Upper lobe of left lung (tissue), 6 donors: ENCODE measurements at regions not wholly inside any gene's neighbourhood (a gene's known extent, or its start where the extent isn't known, plus 50 kb on each side); places are given as distances from the start of the nearest gene placed in this dataset.

Experiments used
- ATAC-seq, 2 donors: fragments of 200-7000 bp; cut with Tn5 transposase; one replicate each; pipeline ENCODE4 v1.9.1; 2022; ENCODE audit warnings: mild to moderate bottlenecking in 2 of 2, moderate library complexity in 2 of 2; ENCODE audit not compliant: low FRiP score in 2 of 2
- DNase-seq, 2 donors: peaks; one replicate each; pipeline ENCODE4 v3.0.0-alpha.2; 2019 to 2020
- H3K27ac ChIP-seq, 4 donors: fragments of 200-600 bp; sonication (generic); one replicate each; pipeline ENCODE4 v1.5.1; 2016 to 2019
- H3K27me3 ChIP-seq, 4 donors: fragments of 200-600 bp; sonication (generic); one replicate each; pipeline ENCODE4 v1.5.1; 2017 to 2019
- H3K36me3 ChIP-seq, 4 donors: fragments of 200-600 bp; sonication (generic); one replicate each; pipeline ENCODE4 v1.5.1; 2016 to 2019
- H3K4me1 ChIP-seq, 4 donors: fragments of 200-600 bp; sonication (generic); one replicate each; pipeline ENCODE4 v1.5.1; 2018 to 2019
- H3K4me3 ChIP-seq, 4 donors: fragments of 200-600 bp; sonication (generic); one replicate each; pipeline ENCODE4 v1.5.1; 2017 to 2019; ENCODE audit warnings: mild to moderate bottlenecking in 2 of 4, moderate library complexity in 1 of 4
- H3K9me3 ChIP-seq, 4 donors: fragments of 200-600 bp; sonication (generic); one replicate each; pipeline ENCODE4 v1.5.1; 2018 to 2019
- CTCF ChIP-seq, 6 experiments: fragments of 450-650 bp in 4 of 6; fragments of 200-600 bp in 2 of 6; sonication (generic) in 2 of 6; IDR thresholded peaks; one replicate each; pipeline ENCODE4 v1.5.1; 2016 to 2019; ENCODE audit warnings: antibody characterized with exemption in 6 of 6
- EP300 ChIP-seq, 4 donors: sonication (generic); formaldehyde crosslinking; IDR thresholded peaks; one replicate each; pipeline ENCODE4 v1.5.1; 2017; ENCODE audit warnings: antibody characterized with exemption in 4 of 4, control low read depth in 2 of 4
- POLR2A ChIP-seq, 4 donors: fragments of 450-650 bp; IDR thresholded peaks; one replicate each; pipeline ENCODE4 v1.5.1; 2016 to 2017; ENCODE audit warnings: antibody characterized with exemption in 4 of 4, mild to moderate bottlenecking in 2 of 4
- POLR2AphosphoS5 ChIP-seq, 2 donors: sonication (generic); formaldehyde crosslinking; IDR thresholded peaks; one replicate each; pipeline ENCODE4 v1.5.1; 2017; ENCODE audit warnings: antibody characterized with exemption in 2 of 2
- WGBS, 2 donors: methylation state at CpG; one replicate each; pipeline ENCODE4 v1.1.5; 2017 to 2018; 5-methylcytosine and 5-hydroxymethylcytosine counted together
- donor health status: DM: no; HTN: no; CAD: no; lungs with moderate emphysema.
- donor health status: DM: no; HTN: yes; CAD: no; lungs with severe emphysema.

- no peak for DNase-seq
- ATAC-seq: no peak
- 52 to 65% methylated on average over 3 of the region's 3 CpGs for WGBS, 2 donors
- no peaks in the 10 kb centered on the region for H3K9me3 ChIP-seq
- no peaks in the 10 kb centered on the region for H3K27me3 ChIP-seq
- H3K4me3 ChIP-seq: no peak overlapping the region
- no peak for TF ChIP-seq POLR2AphosphoS5 (IDR thresholded peaks at IDR 0.05)
- no peak for TF ChIP-seq POLR2A (IDR thresholded peaks at IDR 0.05)
- TF ChIP-seq EP300 (IDR thresholded peaks at IDR 0.05): no peak
- no peak for TF ChIP-seq CTCF (IDR thresholded peaks at IDR 0.05)
- H3K27ac ChIP-seq: no peak overlapping the region
- peaks cover 0 to 8% (median 1%) of the 10 kb centered on the region in 4 donors for H3K4me1 ChIP-seq
- no peaks in the 10 kb centered on the region for H3K36me3 ChIP-seq
Measured at GRCh38 chr9:3698531-3698930, 172.7 kb upstream of the RFX3 start.

- Histone ChIP-seq H3K4me3 (no peak overlapping the region), H3K9me3 (no peaks in the 10 kb centered on the region), H3K4me1 (peaks cover 0 to 8% (median 1%) of the 10 kb centered on the region in 4 donors), H3K36me3 (no peaks in the 10 kb centered on the region), H3K27me3 (no peaks in the 10 kb centered on the region), H3K27ac (no peak overlapping the region)
- ATAC-seq: no peak
- TF ChIP-seq CTCF (IDR thresholded peaks at IDR 0.05) (no peak), POLR2A (IDR thresholded peaks at IDR 0.05) (no peak), POLR2AphosphoS5 (IDR thresholded peaks at IDR 0.05) (no peak), EP300 (IDR thresholded peaks at IDR 0.05) (no peak)
- DNase-seq: no peak
- 68 to 77% methylated on average over 3 of the region's 3 CpGs for WGBS, 2 donors
Measured at GRCh38 chr9:3698076-3698475, 172.3 kb upstream of the RFX3 start.

GRCh38 chr9:3696368-3696767 is 170.6 kb upstream of the RFX3 start:
- Histone ChIP-seq H3K27me3 (no peaks in the 10 kb centered on the region), H3K9me3 (no peaks in the 10 kb centered on the region), H3K36me3 (no peaks in the 10 kb centered on the region), H3K4me1 (peaks cover 0 to 8% (median 1%) of the 10 kb centered on the region in 4 donors), H3K4me3 (no peak overlapping the region), H3K27ac (no peak overlapping the region)
- 24 to 58% methylated on average over 2 of the region's 2 CpGs for WGBS, 2 donors
- ATAC-seq: no peak
- no peak for TF ChIP-seq POLR2A (IDR thresholded peaks at IDR 0.05)
- no peak for TF ChIP-seq EP300 (IDR thresholded peaks at IDR 0.05)
- no peak for TF ChIP-seq POLR2AphosphoS5 (IDR thresholded peaks at IDR 0.05)
- no peak for TF ChIP-seq CTCF (IDR thresholded peaks at IDR 0.05)
- DNase-seq: no peak

GRCh38 chr9:3692606-3693005 is 166.8 kb upstream of the RFX3 start:
- no peak for DNase-seq
- 92 to 94% methylated on average over 1 of the region's 1 CpG for WGBS, 2 donors
- no peak for TF ChIP-seq EP300 (IDR thresholded peaks at IDR 0.05)
- no peaks in the 10 kb centered on the region for H3K9me3 ChIP-seq
- no peak for ATAC-seq
- H3K27ac ChIP-seq: no peak overlapping the region
- H3K36me3 ChIP-seq: no peaks in the 10 kb centered on the region
- H3K27me3 ChIP-seq: no peaks in the 10 kb centered on the region
- no peaks in the 10 kb centered on the region for H3K4me1 ChIP-seq
- H3K4me3 ChIP-seq: no peak overlapping the region

- 83 to 98% methylated on average over 4 of the region's 4 CpGs for WGBS, 2 donors
- ATAC-seq (no peak), DNase-seq (no peak)
- Histone ChIP-seq H3K4me3 (no peak overlapping the region), H3K4me1 (no peaks in the 10 kb centered on the region), H3K36me3 (no peaks in the 10 kb centered on the region), H3K27me3 (no peaks in the 10 kb centered on the region), H3K9me3 (no peaks in the 10 kb centered on the region), H3K27ac (no peak overlapping the region)
- TF ChIP-seq POLR2AphosphoS5 (IDR thresholded peaks at IDR 0.05) (no peak), POLR2A (IDR thresholded peaks at IDR 0.05) (no peak), EP300 (IDR thresholded peaks at IDR 0.05) (no peak), CTCF (IDR thresholded peaks at IDR 0.05) (no peak)
Measured at GRCh38 chr9:3689555-3689954, 163.8 kb upstream of the RFX3 start.
